MCF 10A (cell line): ENCODE measurements at regions not wholly inside any gene's neighbourhood (a gene's known extent, or its start where the extent isn't known, plus 50 kb on each side); places are given as distances from the start of the nearest gene placed in this dataset.

Source experiments
- BruUV-seq: library from RNA; stranded (reverse); fragments of 400-500 nt; replicated peaks from 2 replicates; lab custom pipeline; 2021; lab: Mats Ljungman, UMichigan
- CTCF ChIA-PET: fragments of 300-600 bp; sonication (Branson Sonifier 250); formaldehyde crosslinking; extraction: SDS; loops from one replicate; lab custom pipeline; 2021; ENCODE audit warnings: antibody characterized with exemption, inconsistent platforms; lab: Yijun Ruan, JAX
- POLR2A ChIA-PET: fragments of 300-600, 350-650 bp; sonication (Branson Sonifier 250); formaldehyde crosslinking; extraction: SDS; loops from one replicate; lab custom pipeline; 2020; ENCODE audit warnings: antibody characterized with exemption, inconsistent platforms; lab: Yijun Ruan, JAX
- DNase-seq: peaks from one replicate; pipeline ENCODE4 v3.0.0-alpha.2; 2018; ENCODE audit not compliant: unreplicated experiment
- H3K27ac Mint-ChIP-seq: one replicate; pipeline ENCODE4 v1.8.0; 2022; ENCODE audit warnings: mild to moderate bottlenecking, low read depth, mixed read lengths; ENCODE audit not compliant: unreplicated experiment
- H3K27me3 Mint-ChIP-seq: one replicate; pipeline ENCODE4 v1.8.0; 2022; ENCODE audit warnings: mixed read lengths; ENCODE audit not compliant: insufficient read depth, unreplicated experiment
- H3K36me3 Mint-ChIP-seq: one replicate; pipeline ENCODE4 v1.8.0; 2022; ENCODE audit warnings: mild to moderate bottlenecking, moderate library complexity, mixed read lengths; ENCODE audit not compliant: insufficient read depth, unreplicated experiment
- H3K4me1 Mint-ChIP-seq: one replicate; pipeline ENCODE4 v1.8.0; 2022; ENCODE audit warnings: mixed read lengths; ENCODE audit not compliant: insufficient read depth, unreplicated experiment
- H3K4me3 Mint-ChIP-seq: one replicate; pipeline ENCODE4 v1.8.0; 2022; ENCODE audit warnings: mild to moderate bottlenecking, moderate library complexity, mixed read lengths; ENCODE audit not compliant: unreplicated experiment
- H3K9me3 Mint-ChIP-seq: one replicate; pipeline ENCODE4 v1.8.0; 2022; ENCODE audit warnings: mixed read lengths; ENCODE audit not compliant: unreplicated experiment
- CTCF ChIP-seq: fragments of 200-600 bp; IDR thresholded peaks from one replicate; pipeline ENCODE4 v1.8.0; 2022; ENCODE audit warnings: antibody characterized with exemption, mild to moderate bottlenecking; ENCODE audit not compliant: unreplicated experiment
- intact Hi-C: fragments of 100-400 bp; cut with micrococcal nuclease; formaldehyde crosslinking; loops from 2 replicates; pipeline ENCODE4 v1.14.1; 2022

- intact Hi-C loops: no loop called here
- no peak for TF ChIP-seq CTCF
- POLR2A ChIA-PET: no interaction called here
- Mint-ChIP-seq H3K4me3 (no peak overlapping the region), H3K27me3 (no peaks in the 10 kb centered on the region), H3K36me3 (peaks cover 6% of the 10 kb centered on the region), H3K9me3 (no peaks in the 10 kb centered on the region), H3K27ac (no peak overlapping the region), H3K4me1 (no peaks in the 10 kb centered on the region)
- no TSS peak for BruUV-seq
- CTCF ChIA-PET: interaction anchor here (0.6 kb wide), 1 partner anchor 150 kb away, joined by 3 read pairs; no protein-coding TSS in a partner anchor
- no peak for DNase-seq
These were observed 56.6 kb downstream of the SPRY2 start for GRCh38 chr13:80284290-80284689.

GRCh38 chr13:80278706-80279105 is 62.2 kb downstream of the SPRY2 start:
- H3K36me3 Mint-ChIP-seq: no peaks in the 10 kb centered on the region
- no TSS peak for BruUV-seq
- no peaks in the 10 kb centered on the region for H3K27me3 Mint-ChIP-seq
- no peak overlapping the region for H3K4me3 Mint-ChIP-seq
- CTCF ChIA-PET: interaction anchor here (0.6 to 0.7 kb wide), 3 partner anchors 8 to 442 kb away, joined by 3 read pairs; no protein-coding TSS in a partner anchor
- no peak for DNase-seq
- no peak for TF ChIP-seq CTCF
- POLR2A ChIA-PET: no interaction called here
- H3K27ac Mint-ChIP-seq: no peak overlapping the region
- H3K4me1 Mint-ChIP-seq: no peaks in the 10 kb centered on the region
- H3K9me3 Mint-ChIP-seq: no peaks in the 10 kb centered on the region
- intact Hi-C loops: no loop called here

- no peak overlapping the region for H3K27ac Mint-ChIP-seq
- H3K9me3 Mint-ChIP-seq: no peaks in the 10 kb centered on the region
- ChIA-PET POLR2A (interaction anchor here (1.1 kb wide), 1 partner anchor 15 kb away, joined by 3 read pairs; no protein-coding TSS in a partner anchor), CTCF (no interaction called here)
- no peak for TF ChIP-seq CTCF
- no peaks in the 10 kb centered on the region for H3K4me1 Mint-ChIP-seq
- H3K4me3 Mint-ChIP-seq: no peak overlapping the region
- intact Hi-C loops: no loop called here
- no peaks in the 10 kb centered on the region for H3K27me3 Mint-ChIP-seq
- DNase-seq: no peak
- no peaks in the 10 kb centered on the region for H3K36me3 Mint-ChIP-seq
- BruUV-seq: no TSS peak
These were observed 64.3 kb downstream of the SPRY2 start for GRCh38 chr13:80276371-80277289.

- no peaks in the 10 kb centered on the region for H3K9me3 Mint-ChIP-seq
- H3K27me3 Mint-ChIP-seq: no peaks in the 10 kb centered on the region
- H3K27ac Mint-ChIP-seq: no peak overlapping the region
- no TSS peak for BruUV-seq
- no peaks in the 10 kb centered on the region for H3K36me3 Mint-ChIP-seq
- ChIA-PET CTCF (interaction anchor here (1.1 kb wide), 1 partner anchor 9 kb away, joined by 5 read pairs; no protein-coding TSS in a partner anchor), POLR2A (no interaction called here)
- intact Hi-C loops: no loop called here
- TF ChIP-seq CTCF: no peak
- DNase-seq: no peak
- no peak overlapping the region for H3K4me3 Mint-ChIP-seq
- no peaks in the 10 kb centered on the region for H3K4me1 Mint-ChIP-seq
These were observed 66.3 kb downstream of the SPRY2 start for GRCh38 chr13:80274643-80275042.
